CD4-positive, alpha-beta memory T cell (primary cell): ENCODE measurements at regions not wholly inside any gene's neighbourhood (a gene's known extent, or its start where the extent isn't known, plus 50 kb on each side); places are given as distances from the start of the nearest gene placed in this dataset.

Experiments used
- CTCF ChIA-PET: fragments of 350-600 bp; sonication (Branson Sonifier 250); formaldehyde crosslinking; loops from one replicate; lab custom pipeline; 2021; ENCODE audit warnings: inconsistent platforms; ENCODE audit not compliant: partially characterized antibody; lab: Charles Lee
- POLR2A ChIA-PET: fragments of 350-600 bp; sonication (Branson Sonifier 250); formaldehyde crosslinking; loops from one replicate; lab custom pipeline; 2021; ENCODE audit not compliant: partially characterized antibody; lab: Charles Lee
- DNase-seq, 5 donors: peaks; one replicate each; pipeline versions ENCODE4 v3.0.0 to v3.0.0-alpha.2; 2020 to 2022; ENCODE audit warnings: mixed read lengths in 1 of 5
- H3K27ac ChIP-seq: one replicate; pipeline ENCODE4 v1.7.0; 2013; ENCODE audit warnings: low read depth, low read length
- H3K27me3 ChIP-seq: 2 replicates; pipeline ENCODE4 v1.7.0; 2013; ENCODE audit warnings: mild to moderate bottlenecking, low read length, moderate library complexity; ENCODE audit not compliant: insufficient read depth
- H3K36me3 ChIP-seq: 2 replicates; pipeline ENCODE4 v1.7.0; 2013; ENCODE audit warnings: mild to moderate bottlenecking, low read length, moderate library complexity; ENCODE audit not compliant: insufficient read depth
- H3K4me1 ChIP-seq: 2 replicates; pipeline ENCODE4 v1.7.0; 2013; ENCODE audit warnings: mild to moderate bottlenecking, low read length, moderate library complexity; ENCODE audit not compliant: insufficient read depth
- H3K4me3 ChIP-seq, 2 donors: one replicate each; pipeline ENCODE4 v1.7.0; 2013; ENCODE audit warnings: low read length in 2 of 2, mild to moderate bottlenecking in 1 of 2
- H3K9me3 ChIP-seq, 2 donors: one replicate each; pipeline ENCODE4 v1.7.0; 2013; ENCODE audit warnings: low read length in 2 of 2, control low read depth in 1 of 2; ENCODE audit not compliant: control insufficient read depth in 1 of 2
- H3K27ac Mint-ChIP-seq, 7 donors: one replicate each; pipeline ENCODE4 v1.8.0; 2020 to 2021; ENCODE audit warnings: mixed read lengths in 7 of 7, mild to moderate bottlenecking in 6 of 7, inconsistent platforms in 3 of 7, moderate library complexity in 3 of 7
- H3K27me3 Mint-ChIP-seq, 2 donors: one replicate each; pipeline ENCODE4 v1.8.0; 2020 to 2021; ENCODE audit warnings: mixed read lengths in 2 of 2
- H3K36me3 Mint-ChIP-seq, 2 donors: one replicate each; pipeline ENCODE4 v1.8.0; 2020 to 2021; ENCODE audit warnings: mixed read lengths in 2 of 2, inconsistent platforms in 1 of 2, mild to moderate bottlenecking in 1 of 2
- H3K4me1 Mint-ChIP-seq, 4 donors: one replicate each; pipeline ENCODE4 v1.8.0; 2020 to 2021; ENCODE audit warnings: mixed read lengths in 4 of 4, mild to moderate bottlenecking in 1 of 4
- H3K4me3 Mint-ChIP-seq, 8 donors: one replicate each; pipeline ENCODE4 v1.8.0; 2020 to 2021; ENCODE audit warnings: mixed read lengths in 8 of 8, mild to moderate bottlenecking in 7 of 8, moderate library complexity in 6 of 8, inconsistent platforms in 3 of 8
- H3K9me3 Mint-ChIP-seq, 8 donors: one replicate each; pipeline ENCODE4 v1.8.0; 2020 to 2021; ENCODE audit warnings: mixed read lengths in 8 of 8, mild to moderate bottlenecking in 5 of 8, inconsistent platforms in 3 of 8, moderate library complexity in 1 of 8
- intact Hi-C: fragments of 100-400 bp; cut with micrococcal nuclease; formaldehyde crosslinking; loops from one replicate; pipeline ENCODE4 v1.15.1; 2023

DNA sequence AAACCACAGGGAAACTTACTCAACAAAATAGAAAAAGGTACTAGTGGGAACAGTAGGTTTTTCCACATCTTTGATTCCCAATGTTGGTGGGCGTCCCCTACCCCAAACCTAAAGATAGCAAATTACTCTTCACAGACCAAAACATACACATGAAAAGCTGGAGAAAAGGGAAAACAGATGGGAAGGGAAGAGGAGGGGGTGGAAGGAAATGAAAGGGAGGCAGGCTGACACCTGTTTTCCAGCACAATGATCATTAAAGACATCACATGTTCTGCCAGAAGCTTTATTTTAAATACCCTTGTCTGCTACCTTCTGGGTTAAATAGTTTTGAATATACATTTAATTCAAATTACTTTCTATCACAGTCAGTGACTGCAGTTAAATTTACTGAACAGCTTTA is 1617.9 kb upstream of the SEL1L start:
- H3K9me3 Mint-ChIP-seq, result peaks cover 0 to 31% (median 13%) of the 10 kb centered on the region in 8 donors
- POLR2A ChIA-PET, result no interaction called here
- no peaks in the 10 kb centered on the region for H3K4me1 Mint-ChIP-seq
- DNase-seq, result no peak
- no peak overlapping the region for H3K4me3 ChIP-seq
- no peaks in the 10 kb centered on the region for H3K27me3 Mint-ChIP-seq
- no peak overlapping the region for H3K27ac Mint-ChIP-seq
- CTCF ChIA-PET, result no interaction called here
- H3K27me3 ChIP-seq, result no peaks in the 10 kb centered on the region
- H3K9me3 ChIP-seq, result peaks cover 0 to 3% of the 10 kb centered on the region in 2 donors
- H3K4me1 ChIP-seq, result no peaks in the 10 kb centered on the region
- H3K27ac ChIP-seq, result no peak overlapping the region
- no peak overlapping the region for H3K4me3 Mint-ChIP-seq
- no peaks in the 10 kb centered on the region for H3K36me3 ChIP-seq
- intact Hi-C loops, result no loop called here
- no peaks in the 10 kb centered on the region for H3K36me3 Mint-ChIP-seq

DNA sequence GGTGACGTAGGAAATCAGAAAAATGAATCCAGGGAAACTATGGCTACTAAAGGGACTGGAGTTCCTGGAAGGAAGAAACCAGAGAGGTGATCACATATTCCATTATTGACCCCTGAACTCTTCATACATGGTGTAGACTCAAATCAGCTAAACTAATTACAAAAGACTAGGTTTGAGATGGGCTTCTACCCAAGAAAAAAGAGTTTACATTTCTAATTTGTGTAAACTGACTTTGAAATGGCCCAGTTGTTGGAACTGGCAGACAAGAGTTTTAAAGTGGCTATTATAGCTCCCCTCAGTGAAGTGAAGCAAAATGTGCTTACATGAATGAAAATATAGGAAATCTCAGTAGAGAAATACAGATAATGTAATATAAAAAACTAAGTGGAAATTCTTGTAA is 1619.4 kb upstream of the SEL1L start:
- Histone ChIP-seq H3K4me1 (no peaks in the 10 kb centered on the region), H3K4me3 (no peak overlapping the region), H3K27me3 (no peaks in the 10 kb centered on the region), H3K27ac (no peak overlapping the region), H3K9me3 (peaks cover 0 to 3% of the 10 kb centered on the region in 2 donors), H3K36me3 (no peaks in the 10 kb centered on the region)
- peaks cover 0 to 24% (median 13%) of the 10 kb centered on the region in 8 donors for H3K9me3 Mint-ChIP-seq
- no peaks in the 10 kb centered on the region for H3K36me3 Mint-ChIP-seq
- H3K27ac Mint-ChIP-seq, result no peak overlapping the region
- no peaks in the 10 kb centered on the region for H3K27me3 Mint-ChIP-seq
- no peaks in the 10 kb centered on the region for H3K4me1 Mint-ChIP-seq
- ChIA-PET POLR2A (no interaction called here), CTCF (no interaction called here)
- intact Hi-C loops, result no loop called here
- no peak overlapping the region for H3K4me3 Mint-ChIP-seq
- no peak for DNase-seq

DNA sequence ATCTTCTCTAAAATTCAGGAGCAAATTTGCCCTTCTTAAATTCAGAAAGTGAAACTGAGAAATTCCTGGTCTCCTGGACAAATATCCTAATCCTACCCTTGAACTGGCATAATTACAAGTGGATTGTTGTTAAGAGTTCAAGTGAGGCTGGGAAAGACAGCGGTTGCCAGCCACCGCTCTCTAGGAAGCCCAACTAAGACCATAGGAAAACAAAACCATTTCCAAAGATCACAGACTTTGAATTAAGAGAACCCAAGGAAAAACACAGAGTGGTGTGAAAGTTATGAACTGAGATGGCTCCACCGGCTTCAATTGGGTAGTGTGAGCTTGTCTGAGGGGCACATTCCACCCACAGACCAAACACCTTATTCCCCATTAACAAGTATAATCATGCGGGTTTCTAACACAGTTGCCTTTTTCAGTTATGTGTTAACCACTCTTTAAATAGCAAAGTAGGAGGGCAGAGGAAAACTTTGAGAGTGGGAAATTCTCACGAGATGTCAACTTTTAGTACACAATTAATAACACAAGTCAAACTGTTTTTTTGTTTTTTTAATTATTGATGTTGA is 1628.8 kb upstream of the SEL1L start:
- H3K27ac Mint-ChIP-seq, result no peak overlapping the region
- intact Hi-C loops, result no loop called here

DNA sequence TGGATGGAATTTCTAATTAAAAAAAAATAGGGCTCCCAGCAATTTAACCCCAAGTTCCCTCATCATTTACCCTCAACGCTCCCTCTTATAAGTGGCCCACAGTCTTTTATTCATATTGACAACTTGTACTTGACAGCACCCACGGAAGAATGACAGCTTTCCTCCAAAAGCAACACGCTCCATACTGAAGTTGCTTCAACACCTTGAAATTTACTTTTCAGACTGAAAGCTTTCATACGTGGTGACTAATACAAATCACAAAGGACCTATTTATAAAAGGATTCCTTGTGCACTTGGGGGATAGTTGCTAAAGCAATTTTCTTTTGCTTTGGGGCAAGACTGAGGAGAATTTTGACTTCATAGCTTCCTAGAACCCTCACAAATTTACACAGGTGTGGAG is 1629.4 kb upstream of the SEL1L start:
- ChIA-PET POLR2A (no interaction called here), CTCF (no interaction called here)
- Mint-ChIP-seq H3K27ac (no peak overlapping the region), H3K9me3 (peaks cover 0 to 25% (median 11%) of the 10 kb centered on the region in 8 donors), H3K4me1 (no peaks in the 10 kb centered on the region), H3K36me3 (no peaks in the 10 kb centered on the region), H3K27me3 (no peaks in the 10 kb centered on the region), H3K4me3 (no peak overlapping the region)
- H3K4me1 ChIP-seq, result no peaks in the 10 kb centered on the region
- no peak for DNase-seq
- H3K27me3 ChIP-seq, result no peaks in the 10 kb centered on the region
- H3K9me3 ChIP-seq, result no peaks in the 10 kb centered on the region
- intact Hi-C loops, result no loop called here
- no peak overlapping the region for H3K4me3 ChIP-seq
- H3K36me3 ChIP-seq, result no peaks in the 10 kb centered on the region
- no peak overlapping the region for H3K27ac ChIP-seq

More for the DNA sequence above, 1628.8 kb upstream of the SEL1L start:
- Histone ChIP-seq H3K9me3 (no peaks in the 10 kb centered on the region), H3K27ac (no peak overlapping the region), H3K4me1 (no peaks in the 10 kb centered on the region), H3K4me3 (no peak overlapping the region), H3K36me3 (no peaks in the 10 kb centered on the region), H3K27me3 (no peaks in the 10 kb centered on the region)
- DNase-seq, result no peak
- H3K9me3 Mint-ChIP-seq, result peaks cover 0 to 25% (median 8%) of the 10 kb centered on the region in 8 donors
- no peaks in the 10 kb centered on the region for H3K27me3 Mint-ChIP-seq
- no peaks in the 10 kb centered on the region for H3K4me1 Mint-ChIP-seq
- no peaks in the 10 kb centered on the region for H3K36me3 Mint-ChIP-seq
- ChIA-PET CTCF (no interaction called here), POLR2A (no interaction called here)
- H3K4me3 Mint-ChIP-seq, result no peak overlapping the region

DNA sequence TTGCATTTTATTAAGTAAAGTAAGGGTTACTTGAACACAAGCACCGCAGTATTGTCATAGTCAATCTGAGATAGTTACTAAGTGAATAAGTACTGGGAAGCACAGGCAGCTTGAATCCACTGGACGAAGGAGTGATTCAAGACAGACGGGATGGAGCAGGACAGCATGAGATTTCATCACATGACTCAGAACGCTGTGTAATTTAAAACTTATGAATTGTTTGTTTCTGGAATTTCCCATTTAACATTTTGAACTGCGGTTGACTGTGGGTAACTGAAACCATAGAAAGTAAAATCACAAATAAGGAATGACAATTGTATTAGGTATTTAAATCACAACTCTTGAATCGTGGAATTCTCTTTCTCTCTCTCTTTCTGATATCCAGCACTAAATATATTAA is 1630.4 kb upstream of the SEL1L start:
- Histone ChIP-seq H3K4me1 (no peaks in the 10 kb centered on the region), H3K36me3 (no peaks in the 10 kb centered on the region), H3K27ac (no peak overlapping the region), H3K9me3 (no peaks in the 10 kb centered on the region), H3K4me3 (no peak overlapping the region), H3K27me3 (no peaks in the 10 kb centered on the region)
- Mint-ChIP-seq H3K36me3 (no peaks in the 10 kb centered on the region), H3K9me3 (peaks cover 0 to 17% (median 10%) of the 10 kb centered on the region in 8 donors), H3K27ac (no peak overlapping the region), H3K27me3 (no peaks in the 10 kb centered on the region), H3K4me3 (no peak overlapping the region), H3K4me1 (no peaks in the 10 kb centered on the region)
- ChIA-PET CTCF (no interaction called here), POLR2A (no interaction called here)
- no peak for DNase-seq
- intact Hi-C loops, result no loop called here

DNA sequence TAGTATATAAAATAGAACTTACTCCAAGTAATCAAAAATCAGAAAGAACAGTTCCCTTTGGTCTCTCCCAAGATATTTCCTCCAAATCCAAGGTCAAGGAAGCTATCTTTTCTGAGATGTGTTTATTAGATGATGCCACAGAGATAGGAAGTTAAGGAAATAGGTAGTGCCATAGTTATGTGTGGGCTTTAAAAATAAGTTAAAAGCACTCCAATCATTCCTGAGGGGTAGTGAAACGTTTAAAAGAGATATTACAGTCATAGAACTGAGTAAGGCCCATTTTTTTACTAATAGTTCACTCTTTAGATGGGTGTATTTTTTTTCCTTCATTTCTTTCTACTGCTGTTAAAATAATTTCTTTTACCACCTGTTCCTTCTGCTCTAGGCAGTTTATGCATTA is 1630.9 kb upstream of the SEL1L start:
- intact Hi-C loops, result no loop called here
- H3K27me3 Mint-ChIP-seq, result no peaks in the 10 kb centered on the region

DNA sequence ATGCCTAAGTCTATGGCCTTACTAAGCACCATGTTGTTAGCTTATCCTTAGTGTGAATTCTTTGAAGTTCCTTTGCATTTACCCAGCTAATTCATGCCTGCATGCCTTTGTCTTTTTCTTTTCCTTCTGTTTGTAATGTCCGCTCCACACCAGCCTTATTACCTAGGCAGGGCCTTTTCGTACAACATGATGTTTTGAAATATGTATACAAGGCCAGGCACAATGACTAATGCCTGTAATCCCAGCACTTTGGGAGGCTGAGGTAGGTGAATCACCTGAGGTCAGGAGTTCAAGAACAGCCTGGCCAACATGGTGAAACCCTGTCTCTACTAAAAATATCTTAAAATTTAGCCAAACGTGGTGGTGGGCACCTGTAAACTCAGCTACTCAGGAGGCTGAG is 1636.5 kb upstream of the SEL1L start:
- no peaks in the 10 kb centered on the region for H3K27me3 ChIP-seq
- Mint-ChIP-seq H3K36me3 (no peaks in the 10 kb centered on the region), H3K27ac (no peak overlapping the region), H3K4me1 (no peaks in the 10 kb centered on the region), H3K9me3 (peaks cover 0 to 42% (median 15%) of the 10 kb centered on the region in 8 donors), H3K4me3 (no peak overlapping the region), H3K27me3 (no peaks in the 10 kb centered on the region)
- no peak for DNase-seq
- intact Hi-C loops, result no loop called here
- H3K36me3 ChIP-seq, result no peaks in the 10 kb centered on the region
- H3K9me3 ChIP-seq, result no peaks in the 10 kb centered on the region
- no peak overlapping the region for H3K27ac ChIP-seq
- ChIA-PET POLR2A (no interaction called here), CTCF (no interaction called here)
- H3K4me3 ChIP-seq, result no peak overlapping the region
- no peaks in the 10 kb centered on the region for H3K4me1 ChIP-seq

More for the DNA sequence above, 1630.9 kb upstream of the SEL1L start:
- POLR2A ChIA-PET, result no interaction called here
- no peaks in the 10 kb centered on the region for H3K36me3 Mint-ChIP-seq
- CTCF ChIA-PET, result no interaction called here
- no peak overlapping the region for H3K4me3 Mint-ChIP-seq
- no peak overlapping the region for H3K27ac Mint-ChIP-seq
- DNase-seq, result no peak
- Histone ChIP-seq H3K4me3 (no peak overlapping the region), H3K27me3 (no peaks in the 10 kb centered on the region), H3K36me3 (no peaks in the 10 kb centered on the region), H3K27ac (no peak overlapping the region), H3K4me1 (no peaks in the 10 kb centered on the region), H3K9me3 (no peaks in the 10 kb centered on the region)
- no peaks in the 10 kb centered on the region for H3K4me1 Mint-ChIP-seq
- peaks cover 0 to 17% (median 10%) of the 10 kb centered on the region in 8 donors for H3K9me3 Mint-ChIP-seq

DNA sequence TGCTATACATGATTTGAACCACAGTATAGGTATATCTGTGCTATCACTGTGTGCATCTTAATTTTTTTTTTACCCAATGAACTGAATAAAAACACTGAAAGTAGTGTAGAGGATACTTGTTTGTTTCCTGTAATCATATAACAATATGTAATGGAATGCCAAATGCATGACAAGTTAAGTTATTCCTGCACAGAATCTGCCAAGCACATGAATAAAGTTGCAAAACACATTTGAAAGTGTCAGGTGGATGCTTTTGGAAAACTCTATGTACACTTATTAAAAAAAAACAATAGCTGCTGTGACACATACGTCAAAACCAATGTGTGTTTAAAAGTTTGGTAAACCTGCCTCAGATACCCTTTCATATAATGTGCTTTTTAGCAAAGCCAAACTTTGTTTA is 1638.1 kb upstream of the SEL1L start:
- intact Hi-C loops, result no loop called here
- H3K27me3 Mint-ChIP-seq, result no peaks in the 10 kb centered on the region
- CTCF ChIA-PET, result no interaction called here
- Histone ChIP-seq H3K4me3 (no peak overlapping the region), H3K27ac (no peak overlapping the region), H3K9me3 (no peaks in the 10 kb centered on the region), H3K36me3 (no peaks in the 10 kb centered on the region), H3K27me3 (no peaks in the 10 kb centered on the region), H3K4me1 (no peaks in the 10 kb centered on the region)
- DNase-seq, result no peak
- no peak overlapping the region for H3K4me3 Mint-ChIP-seq
- H3K36me3 Mint-ChIP-seq, result no peaks in the 10 kb centered on the region
- no peak overlapping the region for H3K27ac Mint-ChIP-seq
- POLR2A ChIA-PET, result no interaction called here
- peaks cover 0 to 40% (median 12%) of the 10 kb centered on the region in 8 donors for H3K9me3 Mint-ChIP-seq
- no peaks in the 10 kb centered on the region for H3K4me1 Mint-ChIP-seq
